ENCODE measurements at regions not wholly inside any gene's neighbourhood (a gene's known extent, or its start where the extent isn't known, plus 50 kb on each side); places are given as distances from the start of the nearest gene placed in this dataset.
"Not testable (repeated sequence)": the region's sequence is repeated elsewhere in the genome, so short reads cannot be mapped to it uniquely, and the experiment has no call there.

- dilution Hi-C loops (cut with MboI; ENCODE audit: extremely low pct_ligation_motif_present, low sequenced_read_pairs) = not testable (repeated sequence)
Measured at GRCh38 chr9:42371417-42371816, 188.0 kb downstream of the SPATA31A6 start.

GRCh38 chr9:42377530-42378417 lies 194.3 kb downstream of the SPATA31A6 start:
- H3K4me2 ChIP-seq (ENCODE audit: insufficient read depth, low read length); H2AFZ ChIP-seq (ENCODE audit: low read depth, low read length); H3K9me1 ChIP-seq (replicated peaks; ENCODE audit: control insufficient read depth, extremely low read depth, insufficient read depth, low read length); H3K9me3 ChIP-seq (replicated peaks; ENCODE audit: control insufficient read depth, insufficient read depth, low read length); intact Hi-C loops (cut with micrococcal nuclease); BruUV-seq (replicated peaks); DNase-seq (ENCODE audit: low read depth, low spot score); POLR2A ChIA-PET; H3K27ac ChIP-seq (ENCODE audit: insufficient read depth, low read depth, low read length); H3K4me3 ChIP-seq (replicated peaks in 1 of 3; ENCODE audit: insufficient read depth in 1 of 3, low read depth in 1 of 3, low read length in 3 of 3); H3K4me1 ChIP-seq (ENCODE audit: control insufficient read depth, extremely low read depth, insufficient read depth, low read length); H3K9ac ChIP-seq (replicated peaks; ENCODE audit: extremely low read depth, insufficient read depth, low read length); CTCF ChIA-PET; H3K79me2 ChIP-seq (ENCODE audit: control insufficient read depth, insufficient read depth, low read length); FAIRE-seq; H3K36me3 ChIP-seq (ENCODE audit: control insufficient read depth in 2 of 2, extremely low read depth in 1 of 2, insufficient read depth in 2 of 2, low read length in 2 of 2); H4K20me1 ChIP-seq (replicated peaks; ENCODE audit: control insufficient read depth, extremely low read depth, insufficient read depth, low read length); H3K27me3 ChIP-seq (ENCODE audit: control insufficient read depth in 2 of 2, insufficient read depth in 2 of 2, low read length in 2 of 2); dilution Hi-C loops (cut with MboI; ENCODE audit: extremely low pct_ligation_motif_present, low sequenced_read_pairs): not testable (repeated sequence)

More at GRCh38 chr9:42371417-42371816, 188.0 kb downstream of the SPATA31A6 start:
- H3K4me3 ChIP-seq (replicated peaks in 1 of 3; ENCODE audit: insufficient read depth in 1 of 3, low read depth in 1 of 3, low read length in 3 of 3); H2AFZ ChIP-seq (ENCODE audit: low read depth, low read length); FAIRE-seq; H3K27me3 ChIP-seq (ENCODE audit: control insufficient read depth in 2 of 2, insufficient read depth in 2 of 2, low read length in 2 of 2); H3K4me2 ChIP-seq (ENCODE audit: insufficient read depth, low read length); H3K27ac ChIP-seq (ENCODE audit: insufficient read depth, low read depth, low read length); H3K9me3 ChIP-seq (replicated peaks; ENCODE audit: control insufficient read depth, insufficient read depth, low read length); H3K9ac ChIP-seq (replicated peaks; ENCODE audit: extremely low read depth, insufficient read depth, low read length); CTCF ChIA-PET; H3K4me1 ChIP-seq (ENCODE audit: control insufficient read depth, extremely low read depth, insufficient read depth, low read length); H3K36me3 ChIP-seq (ENCODE audit: control insufficient read depth in 2 of 2, extremely low read depth in 1 of 2, insufficient read depth in 2 of 2, low read length in 2 of 2); BruUV-seq (replicated peaks); POLR2A ChIA-PET; intact Hi-C loops (cut with micrococcal nuclease); H3K9me1 ChIP-seq (replicated peaks; ENCODE audit: control insufficient read depth, extremely low read depth, insufficient read depth, low read length); H3K79me2 ChIP-seq (ENCODE audit: control insufficient read depth, insufficient read depth, low read length); H4K20me1 ChIP-seq (replicated peaks; ENCODE audit: control insufficient read depth, extremely low read depth, insufficient read depth, low read length); DNase-seq (ENCODE audit: low read depth, low spot score): not testable (repeated sequence)
